DND-41 (cell line): ENCODE measurements at regions not wholly inside any gene's neighbourhood (a gene's known extent, or its start where the extent isn't known, plus 50 kb on each side); places are given as distances from the start of the nearest gene placed in this dataset.

Experiments
- ATAC-seq: fragments of 200-7000 bp; cut with Tn5 transposase; 3 replicates; pipeline ENCODE4 v1.9.1; 2021; ENCODE audit warnings: low read depth; ENCODE audit not compliant: insufficient read depth
- DNase-seq: peaks from one replicate; pipeline ENCODE4 v3.0.0-alpha.2; 2020
- H2AFZ ChIP-seq: 2 replicates; pipeline ENCODE4 v1.6.0; 2012; ENCODE audit warnings: low read depth, low read length
- H3K27ac ChIP-seq: 2 replicates; pipeline ENCODE4 v1.5.1; 2012; ENCODE audit warnings: low read length, inconsistent platforms
- H3K27me3 ChIP-seq: fragments of 200-600 bp; sonication (generic); 2 replicates; pipeline ENCODE4 v1.6.0; 2012; ENCODE audit warnings: low read length, mild to moderate bottlenecking, inconsistent platforms; ENCODE audit not compliant: insufficient read depth, poor library complexity
- H3K36me3 ChIP-seq: 2 replicates; pipeline ENCODE4 v1.5.1; 2012; ENCODE audit warnings: low read length, inconsistent platforms; ENCODE audit not compliant: insufficient read depth
- H3K4me1 ChIP-seq: 2 replicates; pipeline ENCODE4 v1.5.1; 2012; ENCODE audit warnings: mild to moderate bottlenecking, low read length; ENCODE audit not compliant: insufficient read depth
- H3K4me2 ChIP-seq: 2 replicates; pipeline ENCODE4 v1.6.0; 2012; ENCODE audit warnings: mild to moderate bottlenecking, moderate library complexity, low read length, inconsistent platforms; ENCODE audit not compliant: insufficient read depth
- H3K4me3 ChIP-seq, 2 experiments: fragments of 200-600 bp in 1 of 2; shearing (Covaris generic) in 1 of 2; 2 replicates each; pipeline ENCODE4 v1.5.1; 2012 to 2016; ENCODE audit warnings: inconsistent platforms in 2 of 2, low read length in 2 of 2, mild to moderate bottlenecking in 2 of 2, low read depth in 1 of 2, moderate library complexity in 1 of 2
- H3K79me2 ChIP-seq: 2 replicates; pipeline ENCODE4 v1.6.0; 2012; ENCODE audit warnings: low read length, inconsistent platforms; ENCODE audit not compliant: insufficient read depth
- H3K9ac ChIP-seq: 2 replicates; pipeline ENCODE4 v1.6.0; 2012; ENCODE audit warnings: low read depth, mild to moderate bottlenecking, inconsistent platforms, low read length, moderate library complexity
- H3K9me3 ChIP-seq: 2 replicates; pipeline ENCODE4 v1.5.1; 2012; ENCODE audit warnings: low read length, moderate library complexity, mild to moderate bottlenecking, inconsistent platforms; ENCODE audit not compliant: insufficient read depth, severe bottlenecking
- H4K20me1 ChIP-seq: 2 replicates; pipeline ENCODE4 v1.6.0; 2012; ENCODE audit warnings: low read length; ENCODE audit not compliant: insufficient read depth
- EZH2 ChIP-seq: IDR thresholded peaks from 3 replicates; pipeline ENCODE4 v1.6.1; 2012; ENCODE audit warnings: borderline replicate concordance, low read depth, mild to moderate bottlenecking, moderate library complexity, low read length, inconsistent platforms; ENCODE audit not compliant: severe bottlenecking
- TF ChIP-seq, protein P1 (sequence below): IDR thresholded peaks from 2 replicates; pipeline ENCODE4 v1.5.1; 2012; ENCODE audit warnings: borderline replicate concordance, low read length, moderate library complexity, mild to moderate bottlenecking; ENCODE audit not compliant: poor library complexity, severe bottlenecking; ENCODE audit errors: extremely low read depth

DNA sequence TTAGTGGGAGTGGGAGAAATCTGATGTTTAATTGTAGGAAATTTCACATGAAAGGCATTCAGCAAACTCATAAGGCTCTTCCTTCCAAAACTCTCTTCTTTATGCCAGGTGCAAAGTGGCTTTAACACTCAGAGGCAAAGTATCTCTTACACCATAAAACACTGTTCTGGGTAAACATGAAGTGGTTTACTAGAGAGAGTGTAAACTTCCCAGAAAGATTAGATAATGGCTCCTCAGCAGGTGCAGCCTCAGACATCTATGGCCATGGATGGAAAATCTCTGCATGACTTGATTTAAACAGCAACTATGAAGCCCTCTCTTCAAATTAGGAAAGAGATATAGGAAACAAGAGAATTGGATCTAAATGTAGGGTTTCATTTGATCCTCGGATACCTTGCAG is 583.1 kb upstream of the SALL1 start:
- TF ChIP-seq, protein P1, sequence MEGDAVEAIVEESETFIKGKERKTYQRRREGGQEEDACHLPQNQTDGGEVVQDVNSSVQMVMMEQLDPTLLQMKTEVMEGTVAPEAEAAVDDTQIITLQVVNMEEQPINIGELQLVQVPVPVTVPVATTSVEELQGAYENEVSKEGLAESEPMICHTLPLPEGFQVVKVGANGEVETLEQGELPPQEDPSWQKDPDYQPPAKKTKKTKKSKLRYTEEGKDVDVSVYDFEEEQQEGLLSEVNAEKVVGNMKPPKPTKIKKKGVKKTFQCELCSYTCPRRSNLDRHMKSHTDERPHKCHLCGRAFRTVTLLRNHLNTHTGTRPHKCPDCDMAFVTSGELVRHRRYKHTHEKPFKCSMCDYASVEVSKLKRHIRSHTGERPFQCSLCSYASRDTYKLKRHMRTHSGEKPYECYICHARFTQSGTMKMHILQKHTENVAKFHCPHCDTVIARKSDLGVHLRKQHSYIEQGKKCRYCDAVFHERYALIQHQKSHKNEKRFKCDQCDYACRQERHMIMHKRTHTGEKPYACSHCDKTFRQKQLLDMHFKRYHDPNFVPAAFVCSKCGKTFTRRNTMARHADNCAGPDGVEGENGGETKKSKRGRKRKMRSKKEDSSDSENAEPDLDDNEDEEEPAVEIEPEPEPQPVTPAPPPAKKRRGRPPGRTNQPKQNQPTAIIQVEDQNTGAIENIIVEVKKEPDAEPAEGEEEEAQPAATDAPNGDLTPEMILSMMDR: no peak
- TF ChIP-seq EZH2: no peak
- Histone ChIP-seq H2AFZ (no peak overlapping the region), H3K9me3 (no peaks in the 10 kb centered on the region), H3K79me2 (no peaks in the 10 kb centered on the region), H3K4me2 (no peak overlapping the region), H4K20me1 (no peaks in the 10 kb centered on the region), H3K4me1 (no peaks in the 10 kb centered on the region), H3K27me3 (no peaks in the 10 kb centered on the region), H3K36me3 (no peaks in the 10 kb centered on the region), H3K27ac (no peak overlapping the region), H3K4me3 (no peak overlapping the region), H3K9ac (no peak overlapping the region)
- ATAC-seq: no peak
- DNase-seq: no peak

- H3K79me2 ChIP-seq: no peaks in the 10 kb centered on the region
- no peaks in the 10 kb centered on the region for H4K20me1 ChIP-seq
- H3K27me3 ChIP-seq: no peaks in the 10 kb centered on the region
- H3K4me1 ChIP-seq: no peaks in the 10 kb centered on the region
- no peak for ATAC-seq
- no peak for TF ChIP-seq EZH2
- H3K27ac ChIP-seq: no peak overlapping the region
- no peaks in the 10 kb centered on the region for H3K36me3 ChIP-seq
- H2AFZ ChIP-seq: no peak overlapping the region
- H3K9ac ChIP-seq: no peak overlapping the region
- no peak overlapping the region for H3K4me2 ChIP-seq
- DNase-seq: no peak
- no peak overlapping the region for H3K4me3 ChIP-seq
- H3K9me3 ChIP-seq: no peaks in the 10 kb centered on the region
These were observed 582.1 kb upstream of the SALL1 start for GRCh38 chr16:51733181-51733580.

GRCh38 chr16:51731160-51731559 is 580.1 kb upstream of the SALL1 start:
- ATAC-seq: no peak

DNA sequence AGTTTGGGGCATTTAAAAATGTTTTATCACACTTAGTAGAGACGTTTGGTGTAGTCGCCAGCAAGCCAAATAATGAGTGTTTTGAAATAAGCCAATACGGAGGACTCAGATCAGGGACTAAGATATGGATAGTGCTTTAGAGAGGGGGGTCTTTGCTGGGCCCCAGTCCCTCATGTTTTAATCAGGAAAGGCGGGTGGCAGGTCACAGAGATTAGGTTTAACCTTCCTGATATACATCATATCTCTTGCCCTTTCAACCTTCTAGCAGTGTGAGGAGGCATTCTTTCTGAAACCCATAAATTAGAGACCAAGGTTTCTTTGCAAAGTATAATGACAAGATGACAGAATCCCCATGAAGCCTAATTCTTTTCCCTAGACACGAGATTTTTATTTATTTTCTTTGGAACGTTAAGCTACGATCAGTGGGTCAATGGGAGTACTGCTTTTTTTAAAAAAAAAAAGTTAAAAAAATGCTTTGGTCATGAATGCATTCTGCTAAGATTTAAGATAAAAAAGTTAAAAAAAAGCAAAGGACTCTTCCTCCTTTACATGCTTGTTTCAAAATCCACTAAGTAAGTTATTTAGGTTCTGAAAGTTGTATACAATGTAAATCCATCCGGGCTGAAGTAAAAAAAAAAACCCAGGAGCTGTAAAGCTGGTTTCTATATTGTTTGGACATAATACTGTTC is 572.1 kb upstream of the SALL1 start:
- H3K4me1 ChIP-seq: no peaks in the 10 kb centered on the region
- H3K4me3 ChIP-seq: no peak overlapping the region
- H3K4me2 ChIP-seq: no peak overlapping the region
- ATAC-seq (no peak), DNase-seq (no peak)
- no peaks in the 10 kb centered on the region for H3K36me3 ChIP-seq
- TF ChIP-seq, protein P1: no peak
- no peak for TF ChIP-seq EZH2
- no peak overlapping the region for H2AFZ ChIP-seq
- H3K27ac ChIP-seq: no peak overlapping the region
- no peaks in the 10 kb centered on the region for H3K9me3 ChIP-seq
- no peaks in the 10 kb centered on the region for H4K20me1 ChIP-seq
- H3K79me2 ChIP-seq: no peaks in the 10 kb centered on the region
- no peak overlapping the region for H3K9ac ChIP-seq
- H3K27me3 ChIP-seq: no peaks in the 10 kb centered on the region

More at GRCh38 chr16:51731160-51731559, 580.1 kb upstream of the SALL1 start:
- Histone ChIP-seq H4K20me1 (no peaks in the 10 kb centered on the region), H3K27me3 (no peaks in the 10 kb centered on the region), H3K27ac (no peak overlapping the region), H2AFZ (no peak overlapping the region), H3K9me3 (no peaks in the 10 kb centered on the region), H3K36me3 (no peaks in the 10 kb centered on the region), H3K4me1 (no peaks in the 10 kb centered on the region), H3K4me3 (no peak overlapping the region), H3K9ac (no peak overlapping the region), H3K79me2 (no peaks in the 10 kb centered on the region), H3K4me2 (no peak overlapping the region)
- no peak for DNase-seq
- TF ChIP-seq, protein P1: no peak
- TF ChIP-seq EZH2: no peak
